Activated naive CD4-positive, alpha-beta T cell treated with anti-CD3 and anti-CD28 coated beads, Interleukin-2, amount 10 ng/mL, durations not matched to agents 7 days and 5 days (primary cell): ENCODE measurements at regions not wholly inside any gene's neighbourhood (a gene's known extent, or its start where the extent isn't known, plus 50 kb on each side); places are given as distances from the start of the nearest gene placed in this dataset.

Source experiments
- CTCF ChIA-PET: fragments of 350-600 bp; sonication (Branson Sonifier 250); formaldehyde crosslinking; loops from one replicate; lab custom pipeline; 2021; ENCODE audit warnings: antibody characterized with exemption; lab: Charles Lee
- DNase-seq: peaks from one replicate; pipeline ENCODE4 v3.0.0-alpha.2; 2020
- H3K27ac Mint-ChIP-seq: one replicate; pipeline ENCODE4 v1.8.0; 2021; ENCODE audit warnings: mild to moderate bottlenecking, moderate library complexity, mixed read lengths
- H3K27me3 Mint-ChIP-seq: one replicate; pipeline ENCODE4 v1.8.0; 2021; ENCODE audit warnings: mild to moderate bottlenecking, mixed read lengths
- H3K36me3 Mint-ChIP-seq: one replicate; pipeline ENCODE4 v1.8.0; 2021; ENCODE audit warnings: mixed read lengths
- H3K4me1 Mint-ChIP-seq: one replicate; pipeline ENCODE4 v1.8.0; 2021; ENCODE audit warnings: mixed read lengths
- H3K4me3 Mint-ChIP-seq: one replicate; pipeline ENCODE4 v1.8.0; 2021; ENCODE audit warnings: mild to moderate bottlenecking, moderate library complexity, mixed read lengths
- H3K9me3 Mint-ChIP-seq: one replicate; pipeline ENCODE4 v1.8.0; 2021; ENCODE audit warnings: mixed read lengths

- Mint-ChIP-seq H3K36me3 (no peaks in the 10 kb centered on the region), H3K27me3 (no peaks in the 10 kb centered on the region), H3K4me1 (no peaks in the 10 kb centered on the region), H3K9me3 (peaks cover 9% of the 10 kb centered on the region), H3K27ac (no peak overlapping the region), H3K4me3 (no peak overlapping the region)
- no peak for DNase-seq
- CTCF ChIA-PET, result no interaction called here
Observed at GRCh38 chr11:80448709-80449108, 1007.9 kb upstream of the TENM4 start.

- no peak for DNase-seq
- no peak overlapping the region for H3K27ac Mint-ChIP-seq
- no peaks in the 10 kb centered on the region for H3K27me3 Mint-ChIP-seq
- H3K4me3 Mint-ChIP-seq, result no peak overlapping the region
- no peaks in the 10 kb centered on the region for H3K4me1 Mint-ChIP-seq
- H3K36me3 Mint-ChIP-seq, result no peaks in the 10 kb centered on the region
- CTCF ChIA-PET, result no interaction called here
- H3K9me3 Mint-ChIP-seq, result peaks cover 10% of the 10 kb centered on the region
Observed at GRCh38 chr11:80443177-80443576, 1002.3 kb upstream of the TENM4 start.

- H3K4me3 Mint-ChIP-seq, result no peak overlapping the region
Observed at GRCh38 chr11:80441821-80442220, 1001.0 kb upstream of the TENM4 start.

GRCh38 chr11:80440835-80441234 is 1000.0 kb upstream of the TENM4 start:
- DNase-seq, result no peak
- CTCF ChIA-PET, result no interaction called here
- H3K9me3 Mint-ChIP-seq, result peaks cover 7% of the 10 kb centered on the region
- H3K27me3 Mint-ChIP-seq, result no peaks in the 10 kb centered on the region
- H3K27ac Mint-ChIP-seq, result no peak overlapping the region
- no peaks in the 10 kb centered on the region for H3K4me1 Mint-ChIP-seq
- no peak overlapping the region for H3K4me3 Mint-ChIP-seq
- no peaks in the 10 kb centered on the region for H3K36me3 Mint-ChIP-seq

More at GRCh38 chr11:80441821-80442220, 1001.0 kb upstream of the TENM4 start:
- Mint-ChIP-seq H3K36me3 (no peaks in the 10 kb centered on the region), H3K9me3 (peaks cover 12% of the 10 kb centered on the region), H3K4me1 (no peaks in the 10 kb centered on the region), H3K27me3 (no peaks in the 10 kb centered on the region), H3K27ac (no peak overlapping the region)
- CTCF ChIA-PET, result no interaction called here
- DNase-seq, result no peak

GRCh38 chr11:80436547-80436946 is 995.7 kb upstream of the TENM4 start:
- CTCF ChIA-PET, result no interaction called here
- no peak for DNase-seq
- Mint-ChIP-seq H3K27ac (no peak overlapping the region), H3K27me3 (no peaks in the 10 kb centered on the region), H3K4me1 (no peaks in the 10 kb centered on the region), H3K9me3 (peaks cover 21% of the 10 kb centered on the region), H3K36me3 (no peaks in the 10 kb centered on the region), H3K4me3 (no peak overlapping the region)

GRCh38 chr11:80435345-80435744 is 994.5 kb upstream of the TENM4 start:
- Mint-ChIP-seq H3K27me3 (no peaks in the 10 kb centered on the region), H3K36me3 (no peaks in the 10 kb centered on the region), H3K9me3 (peaks cover 21% of the 10 kb centered on the region), H3K4me3 (no peak overlapping the region), H3K4me1 (no peaks in the 10 kb centered on the region), H3K27ac (no peak overlapping the region)
- no peak for DNase-seq
- CTCF ChIA-PET, result no interaction called here

GRCh38 chr11:80432057-80432456 is 991.2 kb upstream of the TENM4 start:
- H3K4me3 Mint-ChIP-seq, result no peak overlapping the region
- H3K4me1 Mint-ChIP-seq, result no peaks in the 10 kb centered on the region
- H3K27ac Mint-ChIP-seq, result no peak overlapping the region
- peaks cover 23% of the 10 kb centered on the region for H3K9me3 Mint-ChIP-seq
- no peaks in the 10 kb centered on the region for H3K36me3 Mint-ChIP-seq
- no peak for DNase-seq
- CTCF ChIA-PET, result no interaction called here
- no peaks in the 10 kb centered on the region for H3K27me3 Mint-ChIP-seq

GRCh38 chr11:80424012-80424695 is 983.3 kb upstream of the TENM4 start:
- Mint-ChIP-seq H3K36me3 (no peaks in the 10 kb centered on the region), H3K4me3 (no peak overlapping the region), H3K9me3 (peaks cover 8% of the 10 kb centered on the region), H3K27me3 (no peaks in the 10 kb centered on the region), H3K4me1 (no peaks in the 10 kb centered on the region), H3K27ac (no peak overlapping the region)
- CTCF ChIA-PET, result no interaction called here
- DNase-seq, result no peak

GRCh38 chr11:80420374-80420773 is 979.5 kb upstream of the TENM4 start:
- CTCF ChIA-PET, result no interaction called here
- no peak for DNase-seq
- peaks cover 5% of the 10 kb centered on the region for H3K9me3 Mint-ChIP-seq
- H3K36me3 Mint-ChIP-seq, result no peaks in the 10 kb centered on the region
- H3K27me3 Mint-ChIP-seq, result no peaks in the 10 kb centered on the region
- H3K27ac Mint-ChIP-seq, result no peak overlapping the region
- no peak overlapping the region for H3K4me3 Mint-ChIP-seq
- no peaks in the 10 kb centered on the region for H3K4me1 Mint-ChIP-seq

- Mint-ChIP-seq H3K36me3 (no peaks in the 10 kb centered on the region), H3K27me3 (no peaks in the 10 kb centered on the region), H3K9me3 (peaks cover 7% of the 10 kb centered on the region), H3K4me1 (no peaks in the 10 kb centered on the region), H3K4me3 (no peak overlapping the region), H3K27ac (no peak overlapping the region)
- DNase-seq, result no peak
- CTCF ChIA-PET, result interaction anchor here (0.8 kb wide), 1 partner anchor 150 kb away, joined by 3 read pairs; no protein-coding TSS in a partner anchor
Observed at GRCh38 chr11:80417681-80418080, 976.9 kb upstream of the TENM4 start.

- no peaks in the 10 kb centered on the region for H3K4me1 Mint-ChIP-seq
- no peaks in the 10 kb centered on the region for H3K27me3 Mint-ChIP-seq
- no peak for DNase-seq
- H3K36me3 Mint-ChIP-seq, result no peaks in the 10 kb centered on the region
- CTCF ChIA-PET, result no interaction called here
- no peak overlapping the region for H3K27ac Mint-ChIP-seq
- no peak overlapping the region for H3K4me3 Mint-ChIP-seq
- H3K9me3 Mint-ChIP-seq, result peaks cover 7% of the 10 kb centered on the region
Observed at GRCh38 chr11:80415580-80415979, 974.8 kb upstream of the TENM4 start.

GRCh38 chr11:80414181-80415165 is 973.6 kb upstream of the TENM4 start:
- H3K27me3 Mint-ChIP-seq, result no peaks in the 10 kb centered on the region
- DNase-seq, result no peak
- CTCF ChIA-PET, result no interaction called here

GRCh38 chr11:80412604-80413003 is 971.8 kb upstream of the TENM4 start:
- no peaks in the 10 kb centered on the region for H3K4me1 Mint-ChIP-seq
- no peaks in the 10 kb centered on the region for H3K27me3 Mint-ChIP-seq
- CTCF ChIA-PET, result interaction anchor here (0.5 kb wide), 1 partner anchor 224 kb away, joined by 4 read pairs; no protein-coding TSS in a partner anchor
- no peaks in the 10 kb centered on the region for H3K36me3 Mint-ChIP-seq
- H3K9me3 Mint-ChIP-seq, result peaks cover 17% of the 10 kb centered on the region
- no peak for DNase-seq
- no peak overlapping the region for H3K4me3 Mint-ChIP-seq
- no peak overlapping the region for H3K27ac Mint-ChIP-seq

More at GRCh38 chr11:80414181-80415165, 973.6 kb upstream of the TENM4 start:
- peaks cover 11% of the 10 kb centered on the region for H3K9me3 Mint-ChIP-seq
- no peaks in the 10 kb centered on the region for H3K36me3 Mint-ChIP-seq
- H3K27ac Mint-ChIP-seq, result no peak overlapping the region
- no peak overlapping the region for H3K4me3 Mint-ChIP-seq
- no peaks in the 10 kb centered on the region for H3K4me1 Mint-ChIP-seq

- DNase-seq, result no peak
- H3K9me3 Mint-ChIP-seq, result no peaks in the 10 kb centered on the region
- H3K4me3 Mint-ChIP-seq, result no peak overlapping the region
- H3K4me1 Mint-ChIP-seq, result no peaks in the 10 kb centered on the region
- H3K27me3 Mint-ChIP-seq, result no peaks in the 10 kb centered on the region
- H3K36me3 Mint-ChIP-seq, result no peaks in the 10 kb centered on the region
- H3K27ac Mint-ChIP-seq, result no peak overlapping the region
- CTCF ChIA-PET, result no interaction called here
Observed at GRCh38 chr11:80393210-80393609, 952.4 kb upstream of the TENM4 start.
